HG03457 (cell line): ENCODE measurements at regions not wholly inside any gene's neighbourhood (a gene's known extent, or its start where the extent isn't known, plus 50 kb on each side); places are given as distances from the start of the nearest gene placed in this dataset.
"Not testable (repeated sequence)": the region's sequence is repeated elsewhere in the genome, so short reads cannot be mapped to it uniquely, and the experiment has no call there.

Source experiments
- ATAC-seq: cut with Tn5 transposase; IDR thresholded peaks from one replicate; pipeline ENCODE4 v1.9.1; 2021; ENCODE audit warnings: moderate number of reproducible peaks; ENCODE audit not compliant: unreplicated experiment

- no peak for ATAC-seq
Observed at GRCh38 chr6:15129887-15130286, 116.0 kb upstream of the JARID2 start.

GRCh38 chr6:15131234-15131633, 114.6 kb upstream of the JARID2 start:
- no peak for ATAC-seq

GRCh38 chr6:15131651-15132061, 114.2 kb upstream of the JARID2 start:
- ATAC-seq = no peak

GRCh38 chr6:15132167-15132566, 113.7 kb upstream of the JARID2 start:
- no peak for ATAC-seq

GRCh38 chr6:15132854-15133670, 112.8 kb upstream of the JARID2 start:
- ATAC-seq = no peak

DNA sequence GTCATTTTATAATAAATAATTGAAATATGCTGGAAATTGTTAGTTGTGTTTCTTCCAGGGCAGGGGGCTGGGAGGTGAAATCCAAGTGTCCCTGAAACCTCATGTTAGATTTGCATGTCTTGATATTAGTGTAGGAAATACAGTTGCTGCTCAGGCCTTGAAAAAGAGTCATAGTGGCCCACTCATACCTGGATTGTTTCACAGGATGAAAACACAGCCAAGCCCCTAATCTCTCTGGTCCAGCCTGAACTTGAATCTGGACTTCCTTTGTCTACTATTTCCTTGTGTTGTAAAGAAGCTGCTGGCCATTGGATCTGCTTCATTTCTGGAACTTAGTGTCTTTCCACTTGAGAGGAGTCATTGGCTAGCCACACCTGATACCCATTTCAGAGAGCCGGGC, 108.8 kb upstream of the JARID2 start:
- no peak for ATAC-seq

DNA sequence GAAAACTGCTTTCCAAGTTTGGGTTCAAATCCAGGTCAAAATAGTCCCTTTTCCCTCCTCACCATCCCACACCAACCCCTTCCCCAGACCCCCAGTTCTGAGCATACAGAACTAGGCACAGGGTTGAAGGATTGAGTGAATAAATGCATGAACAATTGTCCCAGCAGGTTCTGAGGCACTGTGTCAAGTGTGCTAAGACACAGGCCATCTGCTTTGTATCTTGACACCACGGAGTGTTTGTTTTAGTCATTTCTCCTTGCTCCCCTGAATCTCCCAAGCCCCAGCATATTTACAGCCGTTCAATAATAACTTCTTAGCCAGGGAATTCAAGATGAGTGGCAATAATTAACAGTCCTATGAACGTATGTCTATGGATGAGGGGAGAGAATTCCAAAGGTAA, 102.8 kb upstream of the JARID2 start:
- no peak for ATAC-seq

DNA sequence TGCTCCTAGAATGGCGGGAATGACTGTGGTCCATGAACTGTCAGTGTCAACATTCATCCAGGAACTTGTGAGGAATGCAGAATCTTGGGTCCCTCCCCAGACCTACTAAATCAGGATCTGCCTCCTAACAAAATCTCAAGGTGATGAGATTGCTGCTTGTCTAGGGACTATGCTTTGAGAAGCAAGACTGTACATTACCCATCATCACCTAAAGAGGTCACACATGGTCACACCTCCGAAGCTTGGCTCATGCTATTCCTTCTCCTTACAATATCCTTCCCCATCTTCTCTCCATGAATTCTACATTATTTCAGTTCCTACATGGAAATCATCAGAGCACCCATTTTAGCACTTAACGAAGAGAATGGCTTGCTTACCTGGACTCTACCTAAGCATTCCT, 102.3 kb upstream of the JARID2 start:
- ATAC-seq = no peak

DNA sequence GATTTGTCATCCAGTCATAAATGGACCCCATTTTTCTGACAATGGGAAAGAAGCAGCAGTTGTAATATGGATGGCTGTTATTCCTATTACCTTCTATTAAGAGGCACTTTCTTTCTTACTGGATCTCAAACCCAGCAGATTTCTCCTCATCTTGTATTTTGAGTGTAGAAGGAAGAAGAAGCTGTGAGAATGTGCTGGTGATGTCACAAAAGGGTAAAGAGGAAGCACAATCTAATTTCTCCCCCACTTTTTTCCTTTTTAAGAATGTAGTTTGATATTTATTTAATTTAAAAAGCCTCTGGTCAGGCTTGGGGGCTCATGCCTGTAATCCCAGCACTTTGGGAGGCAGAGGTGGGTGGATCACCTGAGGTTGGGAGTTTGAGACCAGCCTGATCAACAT, 100.0 kb upstream of the JARID2 start:
- ATAC-seq = no peak

DNA sequence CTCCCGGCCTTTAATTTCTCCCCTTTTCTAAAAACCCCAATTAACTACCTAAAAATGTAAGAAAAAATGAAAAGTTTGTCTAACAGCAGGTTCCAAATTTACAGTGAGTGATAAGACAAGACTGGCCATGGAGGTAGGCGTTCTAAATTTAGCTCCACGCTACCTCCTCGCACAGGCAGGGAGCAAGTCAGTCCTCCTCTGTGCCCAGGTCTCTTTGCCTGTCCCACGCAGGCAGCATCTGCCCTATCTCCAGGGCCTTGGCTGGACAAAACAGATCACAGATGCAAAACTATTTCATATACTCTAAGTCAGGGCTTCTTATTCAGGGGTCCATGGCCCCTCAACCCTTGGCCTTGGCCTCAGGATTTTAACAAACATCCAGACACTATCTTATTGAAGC, 98.0 kb upstream of the JARID2 start:
- no peak for ATAC-seq

GRCh38 chr6:15148356-15148946, 97.4 kb upstream of the JARID2 start:
- ATAC-seq = no peak

GRCh38 chr6:15150207-15150606, 95.7 kb upstream of the JARID2 start:
- no peak for ATAC-seq

- no peak for ATAC-seq
Observed at GRCh38 chr6:15152700-15153099, 93.2 kb upstream of the JARID2 start.

- no peak for ATAC-seq
Observed at GRCh38 chr6:15153191-15153590, 92.7 kb upstream of the JARID2 start.

GRCh38 chr6:15157479-15157878, 88.4 kb upstream of the JARID2 start:
- no peak for ATAC-seq

DNA sequence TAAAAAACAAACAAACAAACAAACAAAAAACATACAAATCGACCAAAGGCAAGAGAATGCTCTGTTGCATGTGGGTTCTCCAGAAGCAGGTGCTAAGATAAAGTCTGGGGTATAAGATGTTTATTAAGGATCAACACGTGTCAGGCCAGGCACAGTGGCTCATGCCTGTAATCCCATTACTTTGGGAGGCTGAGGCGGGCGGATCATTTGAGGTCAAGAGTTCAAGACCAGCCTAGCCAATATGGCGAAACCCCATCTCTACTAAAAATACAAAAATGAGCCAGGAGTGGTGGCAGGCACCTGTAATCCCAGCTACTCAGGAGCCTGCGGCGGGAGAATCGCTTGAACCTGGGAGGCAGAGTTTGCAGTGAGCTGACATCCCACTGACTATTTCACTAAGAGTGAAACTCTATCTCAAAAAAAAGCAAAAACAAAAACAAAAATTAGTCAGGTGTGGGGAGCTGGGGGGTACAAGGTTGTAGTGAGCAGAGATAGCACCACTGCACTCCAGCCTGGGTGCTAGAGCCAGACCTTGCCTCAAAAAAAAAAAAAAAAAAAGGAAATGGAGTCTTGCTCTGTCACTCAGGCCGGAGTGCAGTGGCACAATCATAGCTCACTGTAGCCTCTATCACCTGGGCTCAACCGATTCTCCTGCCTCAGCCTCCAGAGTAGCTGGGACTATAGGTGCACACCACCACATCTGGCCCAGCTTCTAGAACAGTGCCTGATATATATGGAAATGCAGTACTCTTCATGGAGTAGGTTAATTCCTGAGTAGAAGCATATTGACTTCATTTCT, 86.8 kb upstream of the JARID2 start:
- ATAC-seq = no peak

- no peak for ATAC-seq
Observed at GRCh38 chr6:15160812-15161211, 85.1 kb upstream of the JARID2 start.

- ATAC-seq = not testable (repeated sequence)
Observed at GRCh38 chr6:15164855-15165254, 81.0 kb upstream of the JARID2 start.

GRCh38 chr6:15166121-15166520, 79.7 kb upstream of the JARID2 start:
- ATAC-seq = no peak

GRCh38 chr6:15170126-15170525, 75.7 kb upstream of the JARID2 start:
- ATAC-seq = no peak

- no peak for ATAC-seq
Observed at GRCh38 chr6:15171026-15171425, 74.8 kb upstream of the JARID2 start.

GRCh38 chr6:15176816-15177370, 69.0 kb upstream of the JARID2 start:
- no peak for ATAC-seq
